22Rv1 (cell line): ENCODE measurements at regions not wholly inside any gene's neighbourhood (a gene's known extent, or its start where the extent isn't known, plus 50 kb on each side); places are given as distances from the start of the nearest gene placed in this dataset.

Source experiments
- H3K27ac ChIP-seq: fragments of 450-650 bp; 2 replicates; pipeline ENCODE4 v1.5.1; 2017
- CTCF ChIP-seq: fragments of 450-650 bp; IDR thresholded peaks from 2 replicates; pipeline ENCODE4 v1.5.1; 2017; ENCODE audit warnings: mild to moderate bottlenecking
- ZFX ChIP-seq: fragments of 450-650 bp; IDR thresholded peaks from 2 replicates; pipeline ENCODE4 v1.6.1; 2017; ENCODE audit warnings: antibody characterized with exemption, borderline replicate concordance

GRCh38 chr22:46036558-46037408 is 59.8 kb upstream of the WNT7B start:
- TF ChIP-seq CTCF: peak; percentile 74
- TF ChIP-seq ZFX: no peak
- H3K27ac ChIP-seq: peak overlapping the region; percentile 100

GRCh38 chr22:46038174-46038487 is 61.2 kb upstream of the WNT7B start:
- peak overlapping the region; percentile 100 for H3K27ac ChIP-seq
- TF ChIP-seq CTCF (no peak), ZFX (no peak)

GRCh38 chr22:46038516-46039430 is 61.8 kb upstream of the WNT7B start:
- TF ChIP-seq ZFX: no peak
- TF ChIP-seq CTCF: no peak
- peak overlapping the region; percentile 100 for H3K27ac ChIP-seq

GRCh38 chr22:46039535-46039934 is 62.6 kb upstream of the WNT7B start:
- peak overlapping the region; percentile 100 for H3K27ac ChIP-seq
- TF ChIP-seq ZFX (no peak), CTCF (no peak)

- H3K27ac ChIP-seq: peak overlapping the region; percentile 100
These were observed 63.8 kb upstream of the WNT7B start for GRCh38 chr22:46040471-46041465.

More at GRCh38 chr22:46040471-46041465, 63.8 kb upstream of the WNT7B start:
- TF ChIP-seq ZFX (no peak), CTCF (no peak)
